ENCODE measurements at regions not wholly inside any gene's neighbourhood (a gene's known extent, or its start where the extent isn't known, plus 50 kb on each side); places are given as distances from the start of the nearest gene placed in this dataset.

DNA sequence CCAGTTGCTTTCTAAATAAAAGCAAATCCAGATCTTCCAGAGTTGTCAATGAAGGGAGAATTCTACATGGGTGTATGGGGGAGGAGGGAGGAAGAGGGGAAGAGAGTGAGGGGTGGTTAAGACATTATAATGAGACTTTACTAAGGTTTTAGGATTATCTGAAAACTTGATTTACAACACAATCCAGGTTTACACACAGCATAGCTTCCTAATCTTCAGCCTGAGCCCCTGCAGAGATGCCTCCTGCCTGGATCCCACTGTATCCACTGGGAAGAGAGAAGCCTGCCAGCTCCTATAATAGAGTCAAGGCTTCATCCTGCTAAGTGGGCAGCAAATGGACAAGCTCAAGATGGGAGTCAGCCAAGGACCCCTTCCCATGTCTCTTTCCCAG is 85.6 kb upstream of the KIT start:
- intact Hi-C loops (cut with micrococcal nuclease; ENCODE audit: unreplicated experiment) = no loop called here
- ChIA-PET SMC1A (ENCODE audit: uncharacterized antibody, unreplicated experiment) (no interaction called here), POLR2A (no interaction called here), CTCF (interaction anchor here (0.8 kb wide), 1 partner anchor 10 kb away, joined by 3 read pairs; no protein-coding TSS in a partner anchor), RAD21 (ENCODE audit: unreplicated experiment) (no interaction called here)
- Histone ChIP-seq H3K4me3 (no peak overlapping the region), H3K79me2 (ENCODE audit: control insufficient read depth, insufficient read depth, low read length) (no peaks in the 10 kb centered on the region), H3K4me2 (ENCODE audit: control insufficient read depth, insufficient read depth) (no peak overlapping the region), H3K36me3 (ENCODE audit: control insufficient read depth in 2 of 2, insufficient read depth in 2 of 2, low read length in 1 of 2) (no peaks in the 10 kb centered on the region), H3K27ac (ENCODE audit: control insufficient read depth, insufficient read depth) (no peak overlapping the region), H3K27me3 (replicated peaks in 1 of 2; ENCODE audit: control insufficient read depth in 2 of 2, insufficient read depth in 2 of 2, low read length in 1 of 2) (peaks cover 0 to 5% of the 10 kb centered on the region in 2 experiments; a peak in 2 of 4 replicates), H3K9me3 (replicated peaks; ENCODE audit: control insufficient read depth, insufficient read depth, low read length) (no peaks in the 10 kb centered on the region), H4K20me1 (ENCODE audit: control insufficient read depth, insufficient read depth) (no peaks in the 10 kb centered on the region), H3K4me1 (ENCODE audit: control insufficient read depth, insufficient read depth, low read length) (no peaks in the 10 kb centered on the region), H2AFZ (ENCODE audit: control insufficient read depth, low read depth, low read length) (no peak overlapping the region), H3K9ac (ENCODE audit: control insufficient read depth, insufficient read depth, low read length) (no peak overlapping the region)
- TF ChIP-seq ZZZ3 (IDR thresholded peaks at IDR 0.05; ENCODE audit: control insufficient read depth, insufficient read length, low read depth) = no peak
- TF ChIP-seq JUND (IDR thresholded peaks at IDR 0.05; ENCODE audit: low read depth, low read length) = no peak
- no peak for TF ChIP-seq KAT2A (conservative IDR thresholded peaks at IDR 0.05; ENCODE audit: control insufficient read depth, low read depth, low read length)
- no peak for TF ChIP-seq KDM1A (IDR thresholded peaks at IDR 0.05; ENCODE audit: borderline replicate concordance)
- no peak for TF ChIP-seq MAX (IDR thresholded peaks at IDR 0.05; ENCODE audit: low read depth, low read length)
- in situ Hi-C loops (cut with MboI) = no loop called here
- ATAC-seq = no peak
- BruUV-seq (replicated peaks) = no TSS peak
- FAIRE-seq = no peak
- no peak for DNase-seq (ENCODE audit: low read depth, low spot score)

DNA sequence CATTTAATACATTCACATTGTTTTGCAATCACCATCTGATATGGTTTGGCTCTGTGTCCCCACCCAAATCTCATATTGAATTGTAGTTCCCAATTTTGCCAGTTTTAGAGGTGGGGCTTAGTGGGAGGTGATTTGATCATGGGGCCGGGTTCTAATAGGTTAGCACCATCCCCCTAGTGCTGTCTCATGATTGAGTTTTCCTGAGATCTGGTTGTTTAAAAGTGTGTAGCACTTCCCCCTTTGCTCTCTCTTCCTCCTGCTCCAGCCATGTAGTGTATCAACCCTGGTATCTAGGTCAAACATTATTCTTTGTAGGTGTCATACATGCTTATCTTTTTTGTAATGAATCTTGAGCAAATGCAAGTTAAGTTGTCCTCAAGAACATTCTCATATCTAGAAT is 83.3 kb upstream of the KIT start:
- BruUV-seq (replicated peaks) = no TSS peak
- Histone ChIP-seq H4K20me1 (ENCODE audit: control insufficient read depth, insufficient read depth) (no peaks in the 10 kb centered on the region), H3K36me3 (ENCODE audit: control insufficient read depth in 2 of 2, insufficient read depth in 2 of 2, low read length in 1 of 2) (no peaks in the 10 kb centered on the region), H2AFZ (ENCODE audit: control insufficient read depth, low read depth, low read length) (no peak overlapping the region), H3K79me2 (ENCODE audit: control insufficient read depth, insufficient read depth, low read length) (no peaks in the 10 kb centered on the region), H3K4me3 (no peak overlapping the region), H3K4me1 (ENCODE audit: control insufficient read depth, insufficient read depth, low read length) (no peaks in the 10 kb centered on the region), H3K4me2 (ENCODE audit: control insufficient read depth, insufficient read depth) (no peak overlapping the region), H3K27ac (ENCODE audit: control insufficient read depth, insufficient read depth) (no peak overlapping the region), H3K9me3 (replicated peaks; ENCODE audit: control insufficient read depth, insufficient read depth, low read length) (no peaks in the 10 kb centered on the region), H3K9ac (ENCODE audit: control insufficient read depth, insufficient read depth, low read length) (no peak overlapping the region), H3K27me3 (replicated peaks in 1 of 2; ENCODE audit: control insufficient read depth in 2 of 2, insufficient read depth in 2 of 2, low read length in 1 of 2) (peaks cover 0 to 2% of the 10 kb centered on the region in 2 experiments; a peak in 1 of 4 replicates)
- no peak for ATAC-seq
- in situ Hi-C loops (cut with MboI) (no loop called here), intact Hi-C loops (cut with micrococcal nuclease; ENCODE audit: unreplicated experiment) (no loop called here)
- ChIA-PET RAD21 (ENCODE audit: unreplicated experiment) (no interaction called here), POLR2A (no interaction called here), CTCF (no interaction called here), SMC1A (ENCODE audit: uncharacterized antibody, unreplicated experiment) (no interaction called here)
- DNase-seq (ENCODE audit: low read depth, low spot score) = no peak
- no peak for FAIRE-seq
- WGBS (ENCODE audit: insufficient coverage, insufficient replicate concordance, low lambda C conversion rate, missing lambda C conversion rate) = 7% methylated on average over 1 of the region's 1 CpG
- no peak for TF ChIP-seq SMAD5 (IDR thresholded peaks at IDR 0.05; ENCODE audit: low read depth)
- TF ChIP-seq BMI1 (IDR thresholded peaks at IDR 0.05; ENCODE audit: borderline replicate concordance) = no peak
- no peak for TF ChIP-seq BACH1 (IDR thresholded peaks at IDR 0.05; ENCODE audit: borderline replicate concordance)
- no peak for TF ChIP-seq HDAC6 (IDR thresholded peaks at IDR 0.05; ENCODE audit: unreplicated experiment)
- TF ChIP-seq IKZF1 (conservative IDR thresholded peaks at IDR 0.05) = no peak
- no peak for TF ChIP-seq NFIC (IDR thresholded peaks at IDR 0.05; ENCODE audit: low read depth, low read length)
- TF ChIP-seq LARP7 (IDR thresholded peaks at IDR 0.05) = no peak
- no peak for TF ChIP-seq ZBTB4 (CRISPR knock-in tag; IDR thresholded peaks at IDR 0.05)
- no peak for TF ChIP-seq NFYA (IDR thresholded peaks at IDR 0.05; ENCODE audit: borderline replicate concordance, low read depth, low read length)
- TF ChIP-seq ZNF207 (IDR thresholded peaks at IDR 0.05; ENCODE audit: borderline replicate concordance) = no peak
- TF ChIP-seq E2F4 (IDR thresholded peaks at IDR 0.05; ENCODE audit: low read depth, low read length) = no peak
- TF ChIP-seq SIX5 (IDR thresholded peaks at IDR 0.05; ENCODE audit: low read depth, low read length, severe bottlenecking) = no peak

All from GM12878 (cell line).